Gastrocnemius medialis (tissue), 4 donors: ENCODE measurements at regions not wholly inside any gene's neighbourhood (a gene's known extent, or its start where the extent isn't known, plus 50 kb on each side); places are given as distances from the start of the nearest gene placed in this dataset.

Source experiments
- ATAC-seq, 2 donors: fragments of 150-250 bp; one replicate each; pipeline ENCODE4 v1.9.1; 2016
- DNase-seq, 2 donors: peaks; one replicate each; pipeline ENCODE4 v3.0.0-alpha.2; 2019
- H3K27ac ChIP-seq, 4 donors: fragments of 200-600 bp; sonication (generic); 1 replicate in 1 of 4; 2 replicates in 3 of 4; pipeline ENCODE4 v1.5.1; 2016 to 2018; ENCODE audit warnings: mild to moderate bottlenecking in 2 of 4, moderate library complexity in 1 of 4
- H3K27me3 ChIP-seq, 3 donors: fragments of 200-600 bp; sonication (generic) in 2 of 3; 1 replicate in 1 of 3; 2 replicates in 2 of 3; pipeline versions ENCODE4 v1.5.1 to v1.6.0; 2016 to 2019; ENCODE audit warnings: mild to moderate bottlenecking in 1 of 3, moderate library complexity in 1 of 3
- H3K36me3 ChIP-seq, 2 donors: fragments of 200-600 bp; sonication (generic) in 1 of 2; one replicate each; pipeline ENCODE4 v1.5.1; 2017 to 2018
- H3K4me1 ChIP-seq, 2 donors: fragments of 200-600 bp; sonication (generic) in 1 of 2; one replicate each; pipeline ENCODE4 v1.5.1; 2016 to 2017; ENCODE audit warnings: mild to moderate bottlenecking in 2 of 2
- H3K4me3 ChIP-seq, 4 donors: fragments of 200-600 bp; sonication (generic) in 3 of 4; 1 replicate in 1 of 4; 2 replicates in 3 of 4; pipeline ENCODE4 v1.5.1; 2016 to 2019; ENCODE audit warnings: mild to moderate bottlenecking in 2 of 4
- H3K9me3 ChIP-seq, 3 donors: fragments of 200-600 bp; sonication (generic) in 2 of 3; 1 replicate in 1 of 3; 2 replicates in 2 of 3; pipeline ENCODE4 v1.5.1; 2016 to 2019
- CTCF ChIP-seq, 5 experiments: fragments of 450-650 bp in 3 of 5; fragments of 200-600 bp in 2 of 5; sonication (generic) in 2 of 5; IDR thresholded peaks in 4 of 5; conservative IDR thresholded peaks in 1 of 5; 1 replicate in 4 of 5; 2 replicates in 1 of 5; pipeline ENCODE4 v1.5.1; 2016 to 2019; ENCODE audit warnings: antibody characterized with exemption in 5 of 5, mild to moderate bottlenecking in 3 of 5, moderate library complexity in 3 of 5
- POLR2A ChIP-seq, 2 donors: fragments of 450-650 bp; IDR thresholded peaks; one replicate each; pipeline ENCODE4 v1.6.1; 2017; ENCODE audit warnings: antibody characterized with exemption in 2 of 2, mild to moderate bottlenecking in 2 of 2, moderate library complexity in 2 of 2
- in situ Hi-C, 4 donors: fragments of 200-750 bp; cut with MboI; loops; one replicate each; pipeline versions ENCODE4 v1.15.0 to v1.8.0; 2017; ENCODE audit warnings: low sequenced_read_pairs in 4 of 4
- intact Hi-C: fragments of 100-400 bp; cut with DNase I; formaldehyde crosslinking; loops from one replicate; pipeline ENCODE4 v1.15.1; 2023; ENCODE audit warnings: low total_unique reads

DNA sequence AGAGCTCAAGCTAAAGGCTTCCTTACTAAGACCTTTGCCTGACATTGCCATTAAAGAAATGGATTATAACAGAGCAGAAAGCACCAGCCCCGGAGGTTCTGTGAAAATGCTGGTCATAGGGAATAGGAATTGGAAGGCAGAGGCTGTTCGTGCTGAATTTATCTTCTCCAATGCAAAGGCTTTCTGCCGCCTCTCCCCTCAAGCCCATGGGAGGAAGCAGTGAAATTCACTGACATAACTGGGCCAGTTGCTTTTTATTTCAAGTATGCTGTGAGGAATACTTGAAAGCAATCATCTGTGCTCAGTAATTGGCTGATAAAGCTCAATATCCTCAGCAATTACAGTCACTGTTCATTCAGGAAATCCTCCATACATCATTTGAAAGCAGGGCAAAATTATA is 85.4 kb upstream of the LINC00305 start:
- DNase-seq, result no peak
- ATAC-seq, result no peak
- intact Hi-C loops (no loop called here), in situ Hi-C loops (no loop called here)
- H3K27ac ChIP-seq, result no peak overlapping the region
- no peaks in the 10 kb centered on the region for H3K36me3 ChIP-seq
- H3K4me1 ChIP-seq, result no peaks in the 10 kb centered on the region
- no peaks in the 10 kb centered on the region for H3K27me3 ChIP-seq
- no peak overlapping the region for H3K4me3 ChIP-seq
- no peaks in the 10 kb centered on the region for H3K9me3 ChIP-seq
- no peak for TF ChIP-seq CTCF (IDR thresholded peaks at IDR 0.05 in 4 of 5, conservative IDR thresholded peaks at IDR 0.05 in 1 of 5)
- TF ChIP-seq POLR2A (IDR thresholded peaks at IDR 0.05), result no peak

DNA sequence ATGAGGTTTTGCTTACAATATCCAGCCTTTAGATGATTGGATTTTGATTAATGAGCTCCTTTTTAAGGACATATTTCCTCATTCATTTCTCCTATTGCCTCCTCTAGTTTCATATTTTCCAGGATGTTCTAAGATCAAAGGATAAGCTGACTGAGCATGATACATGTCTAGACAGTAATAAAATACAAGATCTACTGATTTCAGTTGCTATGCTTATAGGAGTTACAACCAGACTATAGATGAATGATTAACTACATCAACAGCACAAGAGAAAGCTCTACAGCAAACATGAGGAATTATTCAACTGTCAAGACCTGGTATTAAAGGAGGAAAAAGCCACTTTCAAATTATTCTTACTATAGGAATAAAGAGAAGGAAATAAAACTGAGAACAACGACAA is 85.0 kb upstream of the LINC00305 start:
- TF ChIP-seq POLR2A (IDR thresholded peaks at IDR 0.05), result no peak
- TF ChIP-seq CTCF (IDR thresholded peaks at IDR 0.05 in 4 of 5, conservative IDR thresholded peaks at IDR 0.05 in 1 of 5), result no peak

GRCh38 chr18:64220941-64221340 is 72.1 kb upstream of the LINC00305 start:
- in situ Hi-C loops, result no loop called here
- Histone ChIP-seq H3K27ac (no peak overlapping the region), H3K4me3 (no peak overlapping the region), H3K4me1 (no peaks in the 10 kb centered on the region), H3K27me3 (no peaks in the 10 kb centered on the region), H3K36me3 (no peaks in the 10 kb centered on the region), H3K9me3 (no peaks in the 10 kb centered on the region)
- ATAC-seq (no peak), DNase-seq (no peak)
- TF ChIP-seq CTCF (IDR thresholded peaks at IDR 0.05 in 4 of 5, conservative IDR thresholded peaks at IDR 0.05 in 1 of 5), result no peak
- no peak for TF ChIP-seq POLR2A (IDR thresholded peaks at IDR 0.05)
- intact Hi-C loops, result no loop called here

More for the DNA sequence above, 85.0 kb upstream of the LINC00305 start:
- no peaks in the 10 kb centered on the region for H3K27me3 ChIP-seq
- in situ Hi-C loops, result no loop called here
- H3K36me3 ChIP-seq, result no peaks in the 10 kb centered on the region
- H3K27ac ChIP-seq, result no peak overlapping the region
- no peaks in the 10 kb centered on the region for H3K9me3 ChIP-seq
- intact Hi-C loops, result no loop called here
- no peaks in the 10 kb centered on the region for H3K4me1 ChIP-seq
- DNase-seq (no peak), ATAC-seq (no peak)
- no peak overlapping the region for H3K4me3 ChIP-seq

GRCh38 chr18:64219517-64219916 is 70.6 kb upstream of the LINC00305 start:
- DNase-seq, result no peak
- Histone ChIP-seq H3K36me3 (no peaks in the 10 kb centered on the region), H3K9me3 (no peaks in the 10 kb centered on the region), H3K4me1 (no peaks in the 10 kb centered on the region), H3K4me3 (no peak overlapping the region), H3K27me3 (no peaks in the 10 kb centered on the region), H3K27ac (no peak overlapping the region)
- in situ Hi-C loops (no loop called here), intact Hi-C loops (no loop called here)
- TF ChIP-seq POLR2A (IDR thresholded peaks at IDR 0.05), result no peak
- no peak for TF ChIP-seq CTCF (IDR thresholded peaks at IDR 0.05 in 4 of 5, conservative IDR thresholded peaks at IDR 0.05 in 1 of 5)
- ATAC-seq, result no peak

DNA sequence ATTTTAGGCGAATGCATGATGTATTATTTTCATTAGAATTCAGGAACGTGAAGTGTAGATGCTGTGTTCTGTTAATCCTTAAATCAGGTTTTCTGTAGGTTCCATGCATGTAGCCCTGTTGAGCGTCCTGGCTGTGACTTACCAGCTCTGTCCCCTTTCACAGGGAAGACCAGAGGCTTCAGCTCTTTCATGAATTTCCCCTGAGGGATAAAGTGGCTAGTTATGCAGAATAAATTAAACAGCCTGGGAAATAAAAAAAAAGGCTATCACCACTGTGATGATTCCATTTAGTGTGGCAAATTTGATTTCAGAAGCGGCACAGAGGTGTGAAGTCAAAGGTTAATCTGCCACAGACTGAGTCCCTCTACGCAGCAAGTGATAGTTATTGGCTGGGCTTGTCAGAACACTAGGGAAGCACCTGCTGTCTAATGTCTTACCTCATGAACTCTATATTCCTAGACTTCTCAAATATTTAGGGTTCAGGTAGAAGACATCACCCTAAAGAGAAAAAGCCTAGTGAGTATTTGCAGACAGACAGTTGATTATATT is 61.6 kb upstream of the LINC00305 start:
- ATAC-seq (no peak), DNase-seq (no peak)
- no peak overlapping the region for H3K4me3 ChIP-seq
- H3K27me3 ChIP-seq, result no peaks in the 10 kb centered on the region
- H3K9me3 ChIP-seq, result no peaks in the 10 kb centered on the region
- no peak overlapping the region for H3K27ac ChIP-seq
- intact Hi-C loops, result no loop called here
- in situ Hi-C loops, result no loop called here
- TF ChIP-seq CTCF (IDR thresholded peaks at IDR 0.05 in 4 of 5, conservative IDR thresholded peaks at IDR 0.05 in 1 of 5), result no peak
- TF ChIP-seq POLR2A (IDR thresholded peaks at IDR 0.05), result no peak
- H3K4me1 ChIP-seq, result no peaks in the 10 kb centered on the region
- H3K36me3 ChIP-seq, result no peaks in the 10 kb centered on the region
